ENCODE measurements at regions not wholly inside any gene's neighbourhood (a gene's known extent, or its start where the extent isn't known, plus 50 kb on each side); places are given as distances from the start of the nearest gene placed in this dataset.
"Not testable (repeated sequence)": the region's sequence is repeated elsewhere in the genome, so short reads cannot be mapped to it uniquely, and the experiment has no call there.

DNA sequence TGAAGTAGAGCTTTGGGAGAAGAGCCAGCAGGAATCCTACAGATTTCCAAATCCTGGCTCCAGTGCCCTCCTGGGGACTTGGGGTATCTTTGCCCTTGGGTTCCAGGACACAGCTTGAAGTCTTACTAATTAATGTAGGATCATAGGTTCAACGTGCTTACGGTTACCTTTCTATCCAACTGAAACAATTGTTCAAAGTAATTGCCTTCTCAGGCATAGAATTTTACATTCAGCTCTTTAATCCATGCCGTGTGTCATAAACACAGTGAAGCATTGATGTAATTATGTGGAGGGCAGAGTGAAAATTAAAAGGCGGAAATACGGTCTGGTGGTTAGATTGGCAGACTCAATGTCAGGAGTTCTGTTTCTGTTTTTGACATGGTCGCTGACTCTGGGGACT, 170.4 kb downstream of the COG6 start:
- no peaks in the 10 kb centered on the region for H3K27me3 ChIP-seq (ENCODE audit: control insufficient read depth, insufficient read depth, low read length)
- DNase-seq, result no peak
- H3K4me3 ChIP-seq (ENCODE audit: insufficient read depth, low read depth, low read length), result no peak overlapping the region
- no peaks in the 10 kb centered on the region for H3K36me3 ChIP-seq (replicated peaks; ENCODE audit: control insufficient read depth, insufficient read depth, low read length)

DNA sequence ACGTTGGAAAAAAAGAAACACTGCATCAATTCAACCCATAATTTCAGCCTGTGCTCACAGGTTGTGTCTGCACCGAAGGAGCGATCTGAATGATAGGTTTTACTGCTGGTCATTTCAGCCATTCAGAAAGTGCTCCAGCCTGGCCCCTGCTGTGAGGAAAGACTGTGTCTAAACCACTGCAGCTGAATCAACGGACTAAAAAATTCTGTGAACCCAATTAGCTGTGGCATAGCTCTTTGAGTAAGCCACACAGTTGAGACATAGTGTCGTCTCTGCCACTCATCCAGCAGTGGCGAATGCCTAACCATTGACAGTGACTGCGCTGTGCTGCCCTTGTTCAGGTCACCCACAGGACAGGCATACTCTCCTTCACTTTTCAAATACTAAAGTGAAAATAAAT, 179.8 kb downstream of the COG6 start:
- no peaks in the 10 kb centered on the region for H3K36me3 ChIP-seq (replicated peaks; ENCODE audit: control insufficient read depth, insufficient read depth, low read length)
- no peak for DNase-seq
- H3K27me3 ChIP-seq (ENCODE audit: control insufficient read depth, insufficient read depth, low read length), result no peaks in the 10 kb centered on the region
- no peak overlapping the region for H3K4me3 ChIP-seq (ENCODE audit: insufficient read depth, low read depth, low read length)

DNA sequence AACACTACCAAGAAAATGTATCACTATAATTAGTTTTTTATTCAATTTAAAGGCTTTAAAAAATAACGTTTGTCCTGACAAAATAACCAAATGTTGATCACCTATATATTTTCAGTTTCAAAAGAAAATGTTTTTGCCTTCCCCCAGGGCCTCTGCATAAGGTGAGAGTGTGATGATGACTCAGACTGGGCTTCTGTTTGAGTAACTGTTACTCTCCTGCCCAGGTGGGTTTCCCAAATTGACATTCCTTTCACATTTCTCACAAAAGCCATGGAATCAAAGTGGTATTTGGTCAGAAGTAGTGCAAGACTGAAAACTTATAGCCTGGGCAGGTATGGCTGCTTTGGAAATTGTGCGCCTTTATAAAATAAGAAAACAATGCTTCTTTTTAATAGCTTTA, 180.6 kb downstream of the COG6 start:
- DNase-seq, result peak; percentile 47

DNA sequence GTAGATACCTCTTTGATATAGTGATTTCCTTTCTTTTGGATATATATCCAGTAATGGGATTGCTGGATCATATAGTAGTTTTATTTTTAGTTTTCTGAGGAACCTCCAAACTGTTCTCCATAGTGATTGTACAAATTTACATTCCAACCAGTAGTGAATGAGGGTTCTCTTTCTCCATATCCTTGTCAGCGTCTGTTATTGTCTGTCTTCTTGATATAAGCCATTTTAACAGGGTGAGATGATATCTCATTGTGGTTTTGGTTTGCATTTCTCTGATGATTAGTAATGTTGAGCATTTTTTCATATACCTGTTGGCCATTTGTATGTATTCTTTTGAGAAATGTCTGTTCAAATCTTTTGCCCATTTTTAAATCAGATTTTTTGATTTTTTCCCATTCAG, 182.4 kb downstream of the COG6 start:
- DNase-seq; H3K4me3 ChIP-seq (ENCODE audit: insufficient read depth, low read depth, low read length); H3K36me3 ChIP-seq (replicated peaks; ENCODE audit: control insufficient read depth, insufficient read depth, low read length); H3K27me3 ChIP-seq (ENCODE audit: control insufficient read depth, insufficient read depth, low read length): not testable (repeated sequence)

More for the DNA sequence above, 180.6 kb downstream of the COG6 start:
- H3K36me3 ChIP-seq (replicated peaks; ENCODE audit: control insufficient read depth, insufficient read depth, low read length), result no peaks in the 10 kb centered on the region
- no peaks in the 10 kb centered on the region for H3K27me3 ChIP-seq (ENCODE audit: control insufficient read depth, insufficient read depth, low read length)
- no peak overlapping the region for H3K4me3 ChIP-seq (ENCODE audit: insufficient read depth, low read depth, low read length)

DNA sequence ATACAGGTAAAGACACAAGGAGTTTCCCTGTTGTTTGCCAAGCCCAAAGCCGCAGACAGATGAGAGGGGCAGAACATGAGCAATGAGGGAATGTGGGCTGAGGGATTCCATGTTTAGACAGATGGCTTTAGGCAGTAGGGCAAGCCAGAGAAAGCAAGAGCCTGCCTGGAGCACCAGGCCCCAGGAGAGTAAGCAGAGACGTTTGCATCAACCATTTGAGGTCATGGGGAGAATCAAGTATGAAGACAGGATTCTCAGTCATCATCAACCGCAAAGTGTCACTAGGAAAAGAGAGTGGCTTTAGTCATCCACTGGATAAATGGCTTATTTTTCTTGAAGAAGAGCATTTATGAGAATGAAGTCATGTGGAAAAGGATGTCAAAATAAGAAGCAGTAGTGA, 184.7 kb downstream of the COG6 start:
- H3K4me3 ChIP-seq (ENCODE audit: insufficient read depth, low read depth, low read length), result no peak overlapping the region
- H3K36me3 ChIP-seq (replicated peaks; ENCODE audit: control insufficient read depth, insufficient read depth, low read length), result no peaks in the 10 kb centered on the region
- H3K27me3 ChIP-seq (ENCODE audit: control insufficient read depth, insufficient read depth, low read length), result no peaks in the 10 kb centered on the region
- no peak for DNase-seq

DNA sequence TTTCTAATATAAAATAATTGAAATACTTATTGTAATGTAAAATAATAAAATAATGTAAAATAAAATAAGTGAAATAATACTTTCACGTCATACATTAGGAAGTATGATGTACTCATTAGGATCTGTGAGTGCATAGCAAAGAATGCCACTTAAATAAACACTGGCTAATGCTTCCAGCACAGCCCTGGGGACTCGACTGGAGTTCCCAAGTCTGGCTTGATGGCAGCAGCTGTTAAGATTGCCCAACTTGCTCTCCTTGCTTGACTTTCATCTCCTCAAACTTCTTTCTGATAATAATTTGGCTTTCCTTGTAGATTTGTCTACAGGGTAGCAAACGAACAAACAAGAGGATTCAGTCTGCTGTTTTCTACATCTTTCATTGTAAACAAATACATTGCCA, 191.9 kb downstream of the COG6 start:
- H3K27me3 ChIP-seq (ENCODE audit: control insufficient read depth, insufficient read depth, low read length), result no peaks in the 10 kb centered on the region
- DNase-seq, result no peak
- no peaks in the 10 kb centered on the region for H3K36me3 ChIP-seq (replicated peaks; ENCODE audit: control insufficient read depth, insufficient read depth, low read length)
- no peak overlapping the region for H3K4me3 ChIP-seq (ENCODE audit: insufficient read depth, low read depth, low read length)

DNA sequence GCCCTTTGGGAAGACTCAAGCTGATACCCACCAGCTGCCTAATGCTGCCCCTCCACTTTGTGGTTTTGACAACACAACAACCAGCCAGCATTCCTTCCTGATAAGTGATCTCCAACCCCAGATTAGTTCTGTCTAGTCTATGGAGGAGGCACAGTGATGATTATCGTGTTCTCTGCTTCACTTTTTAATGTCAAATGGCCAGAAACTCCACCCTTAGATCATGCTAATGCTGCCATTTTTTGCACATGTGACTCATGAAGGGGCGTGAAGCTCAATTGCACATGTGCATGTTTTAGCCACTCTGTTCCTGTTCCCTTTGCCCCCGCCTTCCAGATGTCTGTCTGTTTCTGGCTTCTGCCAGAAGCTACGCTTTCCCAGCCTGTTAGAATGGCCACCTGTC, 199.8 kb downstream of the COG6 start:
- no peak for DNase-seq
- Histone ChIP-seq H3K27me3 (ENCODE audit: control insufficient read depth, insufficient read depth, low read length) (no peaks in the 10 kb centered on the region), H3K36me3 (replicated peaks; ENCODE audit: control insufficient read depth, insufficient read depth, low read length) (no peaks in the 10 kb centered on the region), H3K4me3 (ENCODE audit: insufficient read depth, low read depth, low read length) (no peak overlapping the region)

DNA sequence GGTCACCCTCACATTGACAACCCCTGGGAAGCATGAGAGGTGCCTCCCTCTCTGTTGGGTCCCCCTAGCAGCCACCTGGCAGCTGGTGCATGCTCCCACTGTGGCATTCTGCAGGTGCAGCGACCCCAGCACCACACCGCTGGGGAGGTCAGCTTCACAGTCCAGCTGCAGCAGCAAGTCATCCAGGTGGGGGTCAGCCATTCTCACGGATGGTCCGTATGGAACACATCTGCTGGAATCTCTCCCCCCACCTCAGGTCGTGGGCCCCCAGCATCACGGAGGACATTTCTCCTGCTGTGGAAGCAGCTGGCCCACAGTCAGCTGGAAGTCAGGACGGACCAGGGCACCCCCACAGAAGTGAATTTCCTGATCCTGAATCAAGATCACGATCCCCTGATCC, 201.3 kb downstream of the COG6 start:
- Histone ChIP-seq H3K4me3 (ENCODE audit: insufficient read depth, low read depth, low read length) (no peak overlapping the region), H3K36me3 (replicated peaks; ENCODE audit: control insufficient read depth, insufficient read depth, low read length) (no peaks in the 10 kb centered on the region), H3K27me3 (ENCODE audit: control insufficient read depth, insufficient read depth, low read length) (no peaks in the 10 kb centered on the region)
- no peak for DNase-seq

DNA sequence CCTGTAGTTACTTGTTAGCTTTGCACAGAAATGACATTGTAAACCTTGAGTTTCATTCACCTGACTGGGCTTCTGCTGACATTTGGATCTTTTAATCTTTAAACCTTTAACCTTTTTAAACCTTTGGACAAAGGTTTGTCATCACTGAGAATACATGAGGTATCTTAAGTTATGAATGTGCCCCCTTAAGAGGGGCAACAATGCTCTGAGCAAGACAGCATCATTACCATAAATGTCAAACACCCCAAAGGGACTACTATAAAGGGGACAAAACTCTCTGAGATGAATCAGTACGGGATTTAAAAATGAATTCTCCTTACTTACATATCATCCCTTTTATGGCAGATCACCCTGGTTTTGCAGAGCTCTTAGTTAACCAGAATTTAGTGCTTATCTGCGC, 203.3 kb downstream of the COG6 start:
- Histone ChIP-seq H3K36me3 (replicated peaks; ENCODE audit: control insufficient read depth, insufficient read depth, low read length) (no peaks in the 10 kb centered on the region), H3K4me3 (ENCODE audit: insufficient read depth, low read depth, low read length) (no peak overlapping the region), H3K27me3 (ENCODE audit: control insufficient read depth, insufficient read depth, low read length) (no peaks in the 10 kb centered on the region)
- no peak for DNase-seq

DNA sequence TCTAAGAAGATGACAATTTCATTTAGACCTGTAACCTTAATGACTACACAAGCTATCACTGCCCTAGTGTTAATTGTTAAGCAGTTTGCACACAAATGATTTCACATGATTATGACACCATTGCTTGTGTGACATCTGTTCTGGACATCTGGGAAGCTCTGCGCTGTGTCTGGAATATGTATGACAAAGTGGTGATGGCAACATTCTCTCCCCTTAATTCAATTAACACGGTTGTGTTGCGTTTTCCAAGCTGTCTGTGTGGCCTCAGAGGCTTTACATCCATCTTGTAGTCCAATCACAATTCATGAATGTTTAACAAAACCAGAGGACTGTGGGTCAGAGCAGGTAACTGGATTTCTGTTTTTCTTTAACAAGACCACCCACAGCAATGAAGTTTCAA, 204.4 kb downstream of the COG6 start:
- no peak overlapping the region for H3K4me3 ChIP-seq (ENCODE audit: insufficient read depth, low read depth, low read length)
- H3K27me3 ChIP-seq (ENCODE audit: control insufficient read depth, insufficient read depth, low read length), result no peaks in the 10 kb centered on the region
- no peak for DNase-seq
- H3K36me3 ChIP-seq (replicated peaks; ENCODE audit: control insufficient read depth, insufficient read depth, low read length), result no peaks in the 10 kb centered on the region

DNA sequence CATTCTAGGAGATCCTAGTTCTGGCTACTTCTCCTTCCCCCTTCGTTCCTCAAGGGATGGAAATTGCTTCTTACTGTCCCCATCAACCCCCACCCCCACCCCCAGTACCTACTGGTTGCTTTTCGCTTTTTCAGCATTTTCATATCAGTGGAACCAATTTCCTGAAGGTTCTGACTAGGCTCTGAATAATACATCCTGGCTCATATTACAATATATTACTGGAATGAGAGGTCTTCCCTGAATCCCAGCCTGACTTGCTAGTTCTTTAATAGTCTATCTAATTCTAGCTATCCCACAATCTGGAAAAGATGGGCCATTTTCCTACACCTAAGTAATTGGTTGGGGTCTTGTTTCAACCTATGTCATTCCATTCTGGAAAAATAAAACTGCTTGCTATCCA, 207.4 kb downstream of the COG6 start:
- DNase-seq, result no peak
- no peak overlapping the region for H3K4me3 ChIP-seq (ENCODE audit: insufficient read depth, low read depth, low read length)
- H3K36me3 ChIP-seq (replicated peaks; ENCODE audit: control insufficient read depth, insufficient read depth, low read length), result no peaks in the 10 kb centered on the region
- H3K27me3 ChIP-seq (ENCODE audit: control insufficient read depth, insufficient read depth, low read length), result no peaks in the 10 kb centered on the region

DNA sequence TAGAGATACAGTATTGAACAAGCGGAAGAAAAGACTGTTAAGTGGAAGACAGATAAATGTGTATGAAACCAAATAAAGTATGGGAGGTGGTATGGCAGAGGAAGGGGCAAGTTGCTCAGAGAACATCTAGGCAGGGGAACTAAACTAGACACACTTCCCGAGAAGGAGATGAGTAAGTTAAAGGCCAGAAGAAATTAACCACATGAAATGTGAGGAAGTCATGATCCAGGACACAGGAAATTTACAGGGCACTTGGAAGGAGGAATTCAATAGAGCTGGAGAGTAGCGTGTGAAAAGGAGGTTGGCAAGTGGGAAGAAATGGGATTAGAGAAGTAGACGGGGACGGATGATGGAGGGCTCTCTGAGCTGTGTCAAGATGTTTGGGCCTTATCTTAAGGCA, 208.8 kb downstream of the COG6 start:
- Histone ChIP-seq H3K36me3 (replicated peaks; ENCODE audit: control insufficient read depth, insufficient read depth, low read length) (no peaks in the 10 kb centered on the region), H3K4me3 (ENCODE audit: insufficient read depth, low read depth, low read length) (no peak overlapping the region), H3K27me3 (ENCODE audit: control insufficient read depth, insufficient read depth, low read length) (no peaks in the 10 kb centered on the region)
- DNase-seq, result no peak

DNA sequence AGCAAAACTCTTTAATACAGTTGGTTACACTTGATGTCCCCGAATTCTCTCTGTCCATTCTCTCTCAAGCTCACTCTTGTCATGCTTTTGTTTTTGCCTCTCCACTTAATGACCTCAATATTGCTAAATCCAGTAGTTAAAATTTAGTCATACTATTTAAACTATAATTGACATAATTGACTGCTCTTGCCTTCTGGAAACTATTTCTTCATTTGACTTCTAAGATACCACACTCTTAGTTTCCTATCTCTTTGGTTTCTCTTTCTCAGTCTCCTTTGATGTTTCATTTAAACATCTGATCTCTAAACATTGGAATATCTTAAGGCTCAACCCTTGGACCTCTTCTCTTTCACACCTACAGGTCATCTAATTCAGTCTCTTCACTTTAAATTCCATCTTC, 211.3 kb downstream of the COG6 start:
- no peak overlapping the region for H3K4me3 ChIP-seq (ENCODE audit: insufficient read depth, low read depth, low read length)
- DNase-seq, result no peak
- no peaks in the 10 kb centered on the region for H3K27me3 ChIP-seq (ENCODE audit: control insufficient read depth, insufficient read depth, low read length)
- H3K36me3 ChIP-seq (replicated peaks; ENCODE audit: control insufficient read depth, insufficient read depth, low read length), result no peaks in the 10 kb centered on the region

DNA sequence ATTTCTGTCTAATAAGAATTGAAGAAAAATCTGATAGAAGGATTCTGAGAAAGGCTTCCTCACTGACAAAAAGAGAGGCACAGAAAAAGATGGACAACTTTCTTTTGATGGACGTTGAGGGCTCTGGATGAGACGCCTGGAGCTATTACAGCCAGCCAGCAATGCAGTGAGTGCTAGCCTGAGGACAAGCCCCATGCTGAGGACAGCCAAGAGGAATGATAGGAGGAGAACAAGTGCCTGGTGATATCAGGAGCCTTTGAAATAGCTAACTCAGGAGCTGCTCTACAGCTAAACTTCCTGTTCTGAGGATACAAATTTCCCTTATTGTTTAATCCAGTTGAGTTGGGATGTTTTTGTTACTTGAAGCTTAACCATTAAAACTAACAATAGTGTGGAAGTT, 212.3 kb downstream of the COG6 start:
- no peaks in the 10 kb centered on the region for H3K36me3 ChIP-seq (replicated peaks; ENCODE audit: control insufficient read depth, insufficient read depth, low read length)
- no peak overlapping the region for H3K4me3 ChIP-seq (ENCODE audit: insufficient read depth, low read depth, low read length)
- no peaks in the 10 kb centered on the region for H3K27me3 ChIP-seq (ENCODE audit: control insufficient read depth, insufficient read depth, low read length)
- no peak for DNase-seq

DNA sequence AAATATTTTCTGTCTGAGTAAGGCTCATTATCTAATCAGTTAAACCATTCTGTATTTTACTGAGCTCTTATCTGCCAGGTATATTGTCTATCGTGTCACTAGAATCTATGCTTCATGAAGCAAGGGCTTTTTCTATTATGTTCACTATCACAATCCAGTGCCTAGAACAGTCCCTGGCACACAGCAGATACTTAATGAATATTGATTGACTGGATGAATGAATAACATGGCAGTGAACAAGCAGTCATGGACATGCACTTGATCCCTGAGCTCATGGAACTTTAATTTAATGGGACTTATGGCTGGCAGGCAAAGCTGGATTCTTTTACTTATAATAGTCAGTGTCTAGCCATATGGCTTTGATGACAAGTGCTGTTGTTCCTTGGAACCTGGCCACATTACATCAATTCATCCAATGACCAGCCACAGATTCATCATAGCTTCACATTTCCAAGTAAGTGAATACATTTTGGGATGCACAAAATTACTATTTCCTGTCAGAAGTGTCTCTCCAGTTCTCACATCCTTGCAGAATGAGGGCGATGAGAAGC, 214.8 kb downstream of the COG6 start:
- H3K4me3 ChIP-seq (ENCODE audit: insufficient read depth, low read depth, low read length), result no peak overlapping the region
- no peaks in the 10 kb centered on the region for H3K27me3 ChIP-seq (ENCODE audit: control insufficient read depth, insufficient read depth, low read length)
- H3K36me3 ChIP-seq (replicated peaks; ENCODE audit: control insufficient read depth, insufficient read depth, low read length), result no peaks in the 10 kb centered on the region
- no peak for DNase-seq

DNA sequence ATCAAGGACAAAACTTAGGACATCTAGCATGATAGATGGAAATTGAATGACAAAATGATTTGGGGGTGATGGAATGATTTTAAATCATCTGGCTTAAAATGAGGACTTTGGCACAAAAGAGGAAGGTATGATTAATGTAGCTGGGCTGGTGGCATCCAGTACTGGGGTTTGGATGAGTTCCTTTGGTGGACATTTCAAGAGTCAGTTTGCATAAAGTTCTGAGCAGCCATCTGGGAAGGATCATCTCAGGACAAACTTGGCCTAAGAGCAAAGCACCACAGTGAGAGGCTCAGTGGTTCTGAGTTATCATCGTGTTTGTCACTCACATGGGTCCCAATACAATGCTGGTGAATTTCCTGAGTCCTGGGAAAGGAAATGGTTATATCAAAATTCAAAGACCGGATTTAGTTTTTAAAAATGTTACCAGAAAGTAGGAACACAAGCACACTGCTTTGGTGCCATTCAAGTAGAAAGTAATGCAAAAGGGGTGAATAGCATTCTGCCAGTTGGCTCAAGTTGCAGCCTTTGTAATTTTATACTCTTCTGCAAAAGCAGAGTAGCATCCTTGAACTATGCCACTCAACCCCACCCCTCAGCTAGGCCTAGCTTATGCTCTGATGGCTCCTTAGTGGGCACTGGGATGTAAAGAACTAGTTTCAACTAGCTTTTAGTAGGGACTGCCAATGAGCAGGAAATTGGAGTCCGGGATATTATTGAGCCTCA, 219.0 kb downstream of the COG6 start:
- DNase-seq, result no peak
- H3K27me3 ChIP-seq (ENCODE audit: control insufficient read depth, insufficient read depth, low read length), result no peaks in the 10 kb centered on the region
- no peak overlapping the region for H3K4me3 ChIP-seq (ENCODE audit: insufficient read depth, low read depth, low read length)
- no peaks in the 10 kb centered on the region for H3K36me3 ChIP-seq (replicated peaks; ENCODE audit: control insufficient read depth, insufficient read depth, low read length)
